ENCODE measurements at regions not wholly inside any gene's neighbourhood (a gene's known extent, or its start where the extent isn't known, plus 50 kb on each side); places are given as distances from the start of the nearest gene placed in this dataset.

- TF ChIP-seq REST (IDR thresholded peaks at IDR 0.05; ENCODE audit: insufficient read depth in 1 of 2, low read depth in 2 of 2, low read length in 1 of 2): no peak
- TF ChIP-seq CTCF (IDR thresholded peaks at IDR 0.05): no peak
- no peak for TF ChIP-seq TCF7L2 (IDR thresholded peaks at IDR 0.05; ENCODE audit: low read depth, low read length)
- no peak for TF ChIP-seq POLR2AphosphoS5 (IDR thresholded peaks at IDR 0.05; ENCODE audit: low read depth, low read length)
- TF ChIP-seq SIN3A (IDR thresholded peaks at IDR 0.05; ENCODE audit: borderline replicate concordance, insufficient read depth, low read depth, low read length): no peak
Measured at GRCh38 chr5:145464171-145464570, 371.0 kb downstream of the PRELID2 start.
